Hematopoietic multipotent progenitor cell (in vitro differentiated cells): ENCODE measurements at regions not wholly inside any gene's neighbourhood (a gene's known extent, or its start where the extent isn't known, plus 50 kb on each side); places are given as distances from the start of the nearest gene placed in this dataset.

Experiments used
- DNase-seq, 3 donors: peaks; one replicate each; pipeline ENCODE4 v3.0.0-alpha.2; 2011 to 2015; ENCODE audit warnings: low read depth in 2 of 3, low spot score in 2 of 3

GRCh38 chr2:40559175-40559574 lies 107.3 kb upstream of the SLC8A1 start:
- no peak for DNase-seq

- DNase-seq = no peak
Observed at GRCh38 chr2:40564184-40564583, 112.3 kb upstream of the SLC8A1 start.

GRCh38 chr2:40579247-40579646 lies 127.4 kb upstream of the SLC8A1 start:
- no peak for DNase-seq

GRCh38 chr2:40584432-40584831 lies 132.5 kb upstream of the SLC8A1 start:
- no peak for DNase-seq

GRCh38 chr2:40591774-40592173 lies 139.9 kb upstream of the SLC8A1 start:
- no peak for DNase-seq

DNA sequence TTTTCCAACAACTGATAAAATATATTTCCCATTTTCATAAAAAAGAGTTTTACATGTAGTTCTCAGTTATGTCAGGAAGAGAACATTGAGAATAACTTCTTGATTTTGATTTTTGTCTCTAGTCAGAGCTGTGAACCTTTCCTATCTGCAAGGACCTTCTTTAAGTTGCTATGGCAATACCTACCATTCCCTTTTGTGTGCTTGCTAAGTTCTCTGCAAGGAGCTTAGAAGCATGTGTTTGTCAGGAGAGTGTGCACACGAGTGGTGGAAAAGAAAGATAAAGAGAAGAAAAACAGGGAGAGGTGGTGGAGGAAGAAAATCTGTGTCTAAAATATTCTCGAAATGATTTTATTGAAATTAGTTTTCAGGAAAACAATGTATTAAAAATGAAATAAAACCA lies 140.3 kb upstream of the SLC8A1 start:
- DNase-seq = no peak

GRCh38 chr2:40606862-40607261 lies 155.0 kb upstream of the SLC8A1 start:
- no peak for DNase-seq

GRCh38 chr2:40611196-40611595 lies 159.3 kb upstream of the SLC8A1 start:
- DNase-seq = no peak

DNA sequence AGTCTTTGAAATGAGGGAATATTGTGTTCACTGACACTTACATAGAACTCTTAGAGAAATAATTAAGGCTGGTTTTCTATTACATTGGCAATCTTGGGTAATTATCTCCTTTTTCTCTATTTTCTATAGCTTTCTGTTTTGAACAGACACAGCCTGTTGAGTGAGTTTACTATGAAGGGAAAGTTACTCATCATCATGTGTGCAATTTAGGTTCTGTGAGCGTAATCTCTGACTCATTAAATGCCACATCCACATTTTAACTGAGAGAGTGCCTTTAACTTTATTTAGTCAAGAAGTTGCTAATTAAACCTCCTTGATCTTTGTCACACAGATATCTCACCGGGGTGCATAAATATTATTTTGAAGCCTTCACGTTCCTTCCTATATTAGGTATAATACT lies 174.0 kb upstream of the SLC8A1 start:
- no peak for DNase-seq

- no peak for DNase-seq
Observed at GRCh38 chr2:40628556-40628955, 176.7 kb upstream of the SLC8A1 start.

GRCh38 chr2:40629768-40630434 lies 178.0 kb upstream of the SLC8A1 start:
- DNase-seq = no peak

DNA sequence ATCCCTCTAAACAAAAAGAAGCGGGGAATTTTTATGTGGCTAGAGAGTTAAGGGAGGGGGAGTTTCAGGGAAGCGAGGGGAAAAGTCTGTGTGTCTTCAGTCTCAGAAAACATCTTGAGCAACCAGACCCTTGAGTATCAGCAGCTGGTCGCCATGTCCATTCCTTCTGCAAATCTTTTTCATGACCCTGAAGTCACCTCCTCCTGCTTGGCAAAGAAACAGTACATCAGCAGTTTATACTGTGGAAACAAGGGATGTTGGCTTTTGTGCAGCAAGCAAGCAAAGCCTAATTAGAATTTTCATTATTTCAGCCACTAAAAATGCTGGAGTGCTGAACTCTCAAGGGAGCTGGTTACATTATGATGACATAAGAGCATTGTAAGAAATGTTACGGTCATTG lies 187.4 kb upstream of the SLC8A1 start:
- no peak for DNase-seq

DNA sequence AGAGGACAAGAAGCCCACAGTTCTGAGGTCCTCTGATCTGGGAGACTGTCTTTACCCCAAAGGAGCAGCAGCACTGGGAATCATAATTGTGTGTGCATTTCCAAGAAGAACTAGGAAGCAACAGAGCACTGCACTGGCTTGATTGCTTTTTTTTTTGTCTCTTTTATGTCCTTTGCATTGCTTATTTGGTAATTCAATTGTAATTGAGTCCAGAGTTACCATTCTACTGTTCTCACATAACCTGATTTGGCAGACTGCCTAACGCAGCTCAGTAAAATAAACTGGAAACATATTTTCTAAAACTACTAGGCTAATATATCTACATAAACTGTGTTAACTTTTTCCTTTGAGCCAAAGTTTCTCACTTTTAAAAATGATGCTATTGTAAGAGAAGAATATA lies 190.3 kb upstream of the SLC8A1 start:
- no peak for DNase-seq

DNA sequence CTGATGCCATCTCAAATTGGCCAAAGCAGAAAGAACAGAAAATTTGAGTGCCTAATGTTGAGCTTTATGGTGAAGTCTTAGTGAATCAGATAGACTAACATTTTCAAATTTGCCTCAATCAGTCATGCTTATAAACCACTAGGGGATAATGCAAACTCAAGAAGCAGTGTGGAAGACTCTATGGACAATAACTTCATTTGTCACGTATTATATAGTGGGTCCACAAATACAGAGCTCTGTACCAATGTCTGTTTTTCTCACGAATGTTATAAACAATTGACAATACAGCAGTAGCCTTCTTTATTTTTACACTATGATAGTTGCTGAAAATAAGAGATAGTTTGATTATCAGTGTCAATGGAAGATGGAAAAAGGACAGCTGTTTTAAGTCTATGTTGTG lies 190.8 kb upstream of the SLC8A1 start:
- no peak for DNase-seq

DNA sequence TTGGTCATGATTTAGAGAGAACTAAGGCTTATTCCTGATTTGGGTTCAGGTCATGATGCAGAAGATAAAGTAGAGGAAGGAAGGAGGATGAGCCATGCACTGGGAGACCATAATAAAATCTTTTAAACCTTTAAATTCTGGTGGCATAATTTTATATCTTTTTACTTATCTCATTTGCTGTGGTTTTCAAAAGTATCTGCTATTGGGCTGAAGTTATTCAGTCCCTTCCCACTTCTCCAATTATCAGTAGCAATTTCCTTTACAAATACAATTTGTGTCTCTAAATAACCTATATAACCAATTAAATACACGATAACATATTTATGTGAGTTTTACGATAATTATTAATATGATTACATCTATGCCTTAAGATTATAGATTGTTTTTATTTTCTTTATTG lies 194.8 kb upstream of the SLC8A1 start:
- no peak for DNase-seq

DNA sequence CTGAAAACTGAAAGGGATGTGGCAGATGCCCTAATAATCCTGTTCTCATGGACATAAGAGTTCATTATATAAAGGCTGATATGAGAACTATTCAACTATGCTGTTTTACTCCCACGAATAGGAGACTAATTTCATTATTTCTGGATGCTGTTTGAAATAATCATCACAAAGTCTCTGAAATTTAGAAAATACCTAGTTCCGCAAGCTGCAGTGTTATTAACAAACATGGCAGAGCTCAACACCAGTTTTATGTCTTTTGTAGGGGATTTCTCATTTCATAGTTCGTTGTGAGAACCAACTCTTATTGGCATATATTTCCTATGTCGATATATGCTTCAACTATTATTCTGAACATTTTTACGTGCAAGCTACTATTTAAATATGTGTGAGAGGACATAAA lies 200.3 kb upstream of the SLC8A1 start:
- DNase-seq = no peak

GRCh38 chr2:40653829-40654228 lies 201.9 kb upstream of the SLC8A1 start:
- DNase-seq = no peak

DNA sequence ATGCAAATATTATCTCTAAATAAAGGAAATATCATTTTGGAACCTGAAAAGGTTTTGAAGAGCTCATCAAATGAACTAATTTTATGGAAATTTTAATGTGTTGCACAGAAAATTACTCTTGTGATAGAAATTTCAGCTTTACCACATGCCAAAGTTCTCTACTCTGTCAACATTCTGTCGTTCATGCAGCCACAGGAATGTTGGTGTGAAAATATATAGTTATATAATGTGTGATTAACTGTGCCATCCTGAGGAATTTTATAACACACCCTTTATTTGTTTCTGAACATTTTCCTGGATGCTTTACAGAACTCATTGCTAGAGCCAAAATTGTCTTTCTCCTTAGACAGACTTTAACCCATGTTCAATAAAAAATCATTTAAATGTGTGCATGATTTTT lies 202.5 kb upstream of the SLC8A1 start:
- no peak for DNase-seq

GRCh38 chr2:40658941-40659340 lies 207.1 kb upstream of the SLC8A1 start:
- peak in 1 of 3 donors; percentile 5 for DNase-seq

GRCh38 chr2:40665493-40666232 lies 213.8 kb upstream of the SLC8A1 start:
- no peak for DNase-seq

DNA sequence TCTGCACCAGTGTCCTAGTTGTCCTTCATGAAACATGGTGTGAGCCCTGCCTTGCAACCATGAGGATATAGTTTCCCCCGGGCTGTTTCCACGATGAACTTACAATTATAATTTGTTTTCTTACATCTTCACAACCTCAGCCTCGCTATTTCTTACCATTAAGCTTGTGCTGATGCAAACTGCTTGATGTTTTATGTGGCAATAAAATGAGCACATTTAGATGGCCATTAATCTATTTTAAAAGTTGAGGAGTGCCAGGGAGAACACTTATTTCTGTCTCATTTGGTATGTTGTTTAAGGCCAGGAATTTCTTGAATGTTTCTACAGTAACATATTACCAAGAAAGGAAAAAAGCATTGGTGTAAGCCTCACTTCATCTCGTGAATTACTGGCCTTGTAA lies 214.5 kb upstream of the SLC8A1 start:
- DNase-seq = no peak

DNA sequence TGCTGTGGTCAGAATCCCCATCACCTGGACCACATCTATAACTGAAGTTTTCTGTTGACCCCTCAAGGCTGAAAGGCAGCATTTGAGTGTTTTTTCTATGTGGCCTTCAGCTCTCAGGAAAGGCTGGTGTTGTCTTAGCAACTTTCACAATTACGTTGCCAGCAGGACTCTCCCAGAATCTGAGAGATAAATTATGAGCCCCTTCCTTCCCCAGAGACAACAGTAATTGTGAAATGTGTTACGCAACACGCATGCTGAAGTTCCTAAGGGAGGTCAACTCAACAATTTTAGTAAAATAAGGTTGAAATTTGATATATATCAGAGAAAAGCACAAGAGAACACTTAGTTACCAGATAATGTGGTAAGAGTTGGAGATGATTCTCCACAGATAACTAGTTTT lies 216.5 kb upstream of the SLC8A1 start:
- peak in 1 of 3 donors; percentile 18 for DNase-seq
